GM23248 (cell line): ENCODE measurements at regions not wholly inside any gene's neighbourhood (a gene's known extent, or its start where the extent isn't known, plus 50 kb on each side); places are given as distances from the start of the nearest gene placed in this dataset.

Source experiments
- EZH2 ChIP-seq: fragments of 200-600 bp; sonication (generic); IDR thresholded peaks from 2 replicates; pipeline ENCODE4 v1.6.1; 2018; ENCODE audit warnings: antibody characterized with exemption, mild to moderate bottlenecking; ENCODE audit not compliant: insufficient read depth, poor library complexity, severe bottlenecking
- EZH2phosphoT487 ChIP-seq: fragments of 200-600 bp; sonication (generic); IDR thresholded peaks from 2 replicates; pipeline ENCODE4 v1.6.1; 2018; ENCODE audit warnings: antibody characterized with exemption, moderate library complexity, mild to moderate bottlenecking, low read depth; ENCODE audit not compliant: insufficient read depth

DNA sequence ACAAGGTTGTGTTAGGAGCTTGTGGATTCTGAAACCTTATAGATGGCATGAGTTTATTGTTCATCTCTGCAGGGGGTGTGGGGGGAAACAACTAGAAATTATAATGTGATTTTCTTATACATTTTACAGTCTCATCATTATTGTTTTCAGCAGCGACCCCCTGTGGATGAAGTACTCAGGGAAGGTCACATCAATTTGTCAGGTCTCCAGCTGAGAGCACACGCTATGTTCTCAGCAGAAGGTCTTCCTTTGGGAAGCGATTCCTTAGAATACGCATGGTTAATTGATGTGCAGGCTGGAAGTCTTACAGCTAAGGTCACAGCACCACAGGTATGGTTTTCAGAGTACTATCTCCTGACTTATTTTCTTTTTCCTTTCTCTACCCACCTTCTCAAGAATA is 72.2 kb downstream of the BLTP1 start:
- no peak for TF ChIP-seq EZH2
- no peak for TF ChIP-seq EZH2phosphoT487
